SK-N-SH (cell line): ENCODE measurements at regions not wholly inside any gene's neighbourhood (a gene's known extent, or its start where the extent isn't known, plus 50 kb on each side); places are given as distances from the start of the nearest gene placed in this dataset.
A peak's percentile ranks its signal among the peaks of the same experiment; 100 is the strongest.

Experiments
- CTCF ChIA-PET: fragments of 300-600, 350-600 bp; formaldehyde crosslinking; extraction: SDS; loops from one replicate; lab custom pipeline; 2021; lab: Yijun Ruan, JAX
- POLR2A ChIA-PET: fragments of 350-600 bp; sonication (Branson Sonifier 250); formaldehyde crosslinking; extraction: SDS; loops from one replicate; lab custom pipeline; 2020; ENCODE audit warnings: antibody characterized with exemption, inconsistent platforms; lab: Yijun Ruan, JAX
- DNase-seq: peaks from one replicate; pipeline ENCODE4 v3.0.0; 2012
- H2AFZ ChIP-seq: fragments of 200-600 bp; sonication (generic); 2 replicates; pipeline ENCODE4 v1.8.1; 2016; ENCODE audit warnings: antibody characterized with exemption, mild to moderate bottlenecking, low read depth
- H3F3A ChIP-seq: fragments of 200-600 bp; sonication (generic); replicated peaks from 2 replicates; pipeline ENCODE3; 2016; ENCODE audit warnings: antibody characterized with exemption, mild to moderate bottlenecking; ENCODE audit not compliant: insufficient read depth
- H3K27ac ChIP-seq, 2 experiments: fragments of 200-500 bp in 1 of 2; fragments of 200-600 bp in 1 of 2; sonication (Bioruptor generic) in 1 of 2; sonication (generic), shearing (Covaris generic) in 1 of 2; 2 replicates each; pipeline versions ENCODE4 v1.5.1 to v1.6.1; 2014 to 2016; ENCODE audit warnings: low read depth in 2 of 2, inconsistent platforms in 1 of 2, low read length in 1 of 2, mild to moderate bottlenecking in 1 of 2, mixed read lengths in 1 of 2
- H3K27me3 ChIP-seq: fragments of 200-600 bp; sonication (generic), shearing (Covaris generic); 2 replicates; pipeline ENCODE4 v1.6.1; 2016; ENCODE audit warnings: mixed run types; ENCODE audit not compliant: insufficient read depth
- H3K36me3 ChIP-seq, 2 experiments: fragments of 200-500 bp in 1 of 2; fragments of 200-600 bp in 1 of 2; sonication (Bioruptor generic) in 1 of 2; sonication (generic) in 1 of 2; replicated peaks in 1 of 2; 2 replicates each; pipeline versions ENCODE3 to v1.5.1; 2014 to 2016; ENCODE audit warnings: low read length in 1 of 2, mild to moderate bottlenecking in 1 of 2; ENCODE audit not compliant: insufficient read depth in 2 of 2, control insufficient read depth in 1 of 2
- H3K4me1 ChIP-seq, 2 experiments: fragments of 200-500 bp in 1 of 2; fragments of 200-600 bp in 1 of 2; sonication (Bioruptor generic) in 1 of 2; sonication (generic), shearing (Covaris generic) in 1 of 2; 2 replicates each; pipeline versions ENCODE4 v1.5.1 to v1.6.1; 2014 to 2016; ENCODE audit warnings: low read depth in 1 of 2, low read length in 1 of 2, mixed run types in 1 of 2; ENCODE audit not compliant: insufficient read depth in 2 of 2, control insufficient read depth in 1 of 2
- H3K4me2 ChIP-seq: fragments of 200-600 bp; sonication (generic), shearing (Covaris generic); 2 replicates; pipeline ENCODE4 v1.6.1; 2017; ENCODE audit warnings: mixed run types
- H3K4me3 ChIP-seq, 2 experiments: fragments of 200-500 bp in 1 of 2; fragments of 200-600 bp in 1 of 2; sonication (Bioruptor generic) in 1 of 2; sonication (generic), shearing (Covaris generic) in 1 of 2; 2 replicates each; pipeline versions ENCODE4 v1.5.1 to v1.8.1; 2014 to 2016; ENCODE audit warnings: low read depth in 2 of 2, inconsistent platforms in 1 of 2, low read length in 1 of 2, mild to moderate bottlenecking in 1 of 2, mixed read lengths in 1 of 2, moderate library complexity in 1 of 2
- H3K79me2 ChIP-seq: fragments of 200-600 bp; sonication (generic); 2 replicates; pipeline ENCODE4 v1.8.1; 2017; ENCODE audit warnings: mild to moderate bottlenecking; ENCODE audit not compliant: insufficient read depth
- H3K9ac ChIP-seq: fragments of 200-600 bp; sonication (generic); 2 replicates; pipeline ENCODE4 v1.6.1; 2017; ENCODE audit warnings: mixed run types
- H3K9me2 ChIP-seq: fragments of 200-600 bp; sonication (generic); 2 replicates; pipeline ENCODE4 v1.6.1; 2017; ENCODE audit warnings: mixed run types
- H3K9me3 ChIP-seq: fragments of 200-600 bp; sonication (generic); 2 replicates; pipeline ENCODE4 v1.6.1; 2017; ENCODE audit warnings: mixed run types, mild to moderate bottlenecking, moderate library complexity
- H4K20me1 ChIP-seq: fragments of 200-600 bp; sonication (generic); 2 replicates; pipeline ENCODE4 v1.6.1; 2017; ENCODE audit warnings: mild to moderate bottlenecking, mixed run types; ENCODE audit not compliant: insufficient read depth
- ELF1 ChIP-seq: IDR thresholded peaks from 2 replicates; pipeline ENCODE4 v1.4.0; 2012
- EP300 ChIP-seq, 2 experiments: IDR thresholded peaks; 2 replicates each; pipeline versions ENCODE4 v1.4.0 to v1.6.1; 2012; ENCODE audit warnings: borderline replicate concordance in 1 of 2, low read depth in 1 of 2, low read length in 1 of 2
- FOXJ3 ChIP-seq: sonication (generic); formaldehyde crosslinking; IDR thresholded peaks from 2 replicates; pipeline ENCODE4 v1.5.1; 2020; ENCODE audit warnings: mild to moderate bottlenecking, missing genetic modification reagents
- JUND ChIP-seq: IDR thresholded peaks from 2 replicates; pipeline ENCODE4 v1.4.0; 2012
- MXI1 ChIP-seq: IDR thresholded peaks from 2 replicates; pipeline ENCODE4 v1.6.1; 2012; ENCODE audit warnings: mild to moderate bottlenecking, low read depth, low read length, improper control_type of control experiment
- POLR2AphosphoS5 ChIP-seq: IDR thresholded peaks from 2 replicates; pipeline ENCODE4 v1.6.1; 2012; ENCODE audit warnings: low read depth, low read length
- RAD21 ChIP-seq: IDR thresholded peaks from 2 replicates; pipeline ENCODE4 v1.6.1; 2012; ENCODE audit warnings: mild to moderate bottlenecking, low read length
- RFX5 ChIP-seq: IDR thresholded peaks from 2 replicates; pipeline ENCODE4 v1.6.1; 2012; ENCODE audit warnings: mild to moderate bottlenecking, improper control_type of control experiment, low read length
- SIN3A ChIP-seq: IDR thresholded peaks from 2 replicates; pipeline ENCODE4 v1.6.1; 2012; ENCODE audit warnings: low read depth, mild to moderate bottlenecking, low read length, moderate library complexity, borderline replicate concordance
- SMC3 ChIP-seq: IDR thresholded peaks from 2 replicates; pipeline ENCODE4 v1.6.1; 2012; ENCODE audit warnings: low read depth, low read length, improper control_type of control experiment
- TEAD4 ChIP-seq: IDR thresholded peaks from 2 replicates; pipeline ENCODE4 v1.4.0; 2012; ENCODE audit warnings: mild to moderate bottlenecking, borderline replicate concordance; ENCODE audit not compliant: insufficient read depth
- WGBS: methylation state at CpG from one replicate; pipeline ENCODE4 v1.1.6; 2017; ENCODE audit warnings: low lambda C conversion rate; 5-methylcytosine and 5-hydroxymethylcytosine counted together
- TF ChIP-seq, protein P1 (sequence below): fragments of 200-600 bp; sonication (generic); IDR thresholded peaks from 2 replicates; pipeline ENCODE4 v1.6.1; 2017; ENCODE audit warnings: antibody characterized with exemption, mild to moderate bottlenecking, moderate library complexity
- TF ChIP-seq, protein P2 (sequence below): fragments of 150-350 bp; IDR thresholded peaks from 2 replicates; pipeline ENCODE4 v1.6.1; 2016; ENCODE audit warnings: mild to moderate bottlenecking, low read depth, low read length
- TF ChIP-seq, protein P3 (sequence below): IDR thresholded peaks from 2 replicates; pipeline ENCODE4 v1.6.1; 2012; ENCODE audit warnings: mild to moderate bottlenecking, low read depth, low read length, moderate library complexity

DNA sequence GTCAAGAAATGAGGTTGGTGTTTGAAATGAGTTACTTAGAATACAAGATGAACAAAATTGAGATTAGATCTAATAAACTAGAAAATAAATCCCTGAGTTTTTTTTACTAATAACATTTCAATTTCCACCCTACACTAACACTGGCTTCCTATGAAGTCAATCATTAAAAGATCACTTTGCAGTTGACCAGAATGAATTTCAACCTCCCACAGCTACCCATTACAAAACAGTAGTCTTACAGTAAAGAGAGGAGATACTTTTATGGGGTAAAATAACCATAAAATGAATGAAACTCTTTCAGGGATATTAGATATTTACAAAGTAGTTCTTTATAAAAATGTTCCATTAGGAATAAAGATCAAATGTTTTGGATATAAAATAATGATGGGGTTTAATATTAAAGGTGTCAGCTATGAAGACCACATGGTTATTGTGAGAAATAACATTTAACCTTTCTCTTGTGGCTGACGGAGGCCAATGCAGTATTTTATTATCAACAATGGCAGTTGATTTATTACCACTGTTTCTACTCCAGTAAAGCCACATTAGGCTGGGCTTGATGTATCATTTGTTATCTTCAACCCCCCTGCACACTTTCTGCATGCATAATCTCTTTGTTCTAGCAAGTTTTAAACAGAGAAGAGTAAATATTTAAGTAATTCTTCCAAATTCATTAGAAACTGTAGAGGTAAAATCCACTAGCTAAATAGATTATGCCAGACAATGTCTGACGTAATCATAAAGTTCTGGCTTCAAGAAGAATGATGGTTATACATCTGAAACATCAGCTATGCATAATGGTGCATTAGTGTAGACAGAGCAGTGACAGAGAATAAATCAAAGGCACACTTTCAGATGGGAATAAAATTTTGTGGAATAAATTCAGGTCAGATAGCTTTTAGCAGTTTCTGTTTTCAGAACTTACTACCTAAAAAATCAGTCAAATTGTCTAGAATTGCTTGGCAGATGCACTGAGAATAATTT is 516.6 kb downstream of the PCDH18 start:
- DNase-seq: no peak
- CTCF ChIA-PET: no interaction called here

DNA sequence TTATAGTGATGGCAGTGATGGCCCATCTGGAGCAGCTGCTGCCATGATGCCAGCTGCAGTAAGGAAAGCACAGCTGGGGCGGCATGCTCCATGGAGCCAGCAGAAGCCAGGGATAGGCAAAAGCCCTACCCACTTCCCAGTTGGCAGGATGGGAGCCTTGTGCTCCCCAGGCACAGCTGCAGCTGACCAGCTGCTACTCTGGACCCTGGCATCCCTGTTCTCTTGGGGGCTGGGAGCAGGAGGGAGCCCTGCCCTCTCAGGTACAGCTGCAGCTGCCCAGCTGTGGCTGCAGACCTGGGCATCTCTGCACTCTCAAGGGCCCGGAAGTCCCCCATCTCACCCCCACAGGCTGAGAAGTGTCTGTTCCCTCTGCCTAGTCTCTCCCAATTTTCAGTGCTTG is 531.9 kb downstream of the PCDH18 start:
- Histone ChIP-seq H3K79me2 (no peaks in the 10 kb centered on the region), H3K9ac (no peak overlapping the region), H3K9me3 (no peaks in the 10 kb centered on the region), H3K36me3 (no peaks in the 10 kb centered on the region), H3K27me3 (no peaks in the 10 kb centered on the region), H4K20me1 (no peaks in the 10 kb centered on the region), H3K4me2 (no peak overlapping the region), H3K9me2 (no peaks in the 10 kb centered on the region), H3K27ac (no peak overlapping the region), H2AFZ (no peak overlapping the region), H3K4me1 (no peaks in the 10 kb centered on the region), H3K4me3 (no peak overlapping the region), H3F3A (no peaks in the 10 kb centered on the region)
- ChIA-PET CTCF (no interaction called here), POLR2A (no interaction called here)
- DNase-seq: no peak
- TF ChIP-seq TEAD4 (no peak), FOXJ3 (CRISPR knock-in tag) (no peak), JUND (no peak), RFX5 (no peak)
- TF ChIP-seq, protein P1, sequence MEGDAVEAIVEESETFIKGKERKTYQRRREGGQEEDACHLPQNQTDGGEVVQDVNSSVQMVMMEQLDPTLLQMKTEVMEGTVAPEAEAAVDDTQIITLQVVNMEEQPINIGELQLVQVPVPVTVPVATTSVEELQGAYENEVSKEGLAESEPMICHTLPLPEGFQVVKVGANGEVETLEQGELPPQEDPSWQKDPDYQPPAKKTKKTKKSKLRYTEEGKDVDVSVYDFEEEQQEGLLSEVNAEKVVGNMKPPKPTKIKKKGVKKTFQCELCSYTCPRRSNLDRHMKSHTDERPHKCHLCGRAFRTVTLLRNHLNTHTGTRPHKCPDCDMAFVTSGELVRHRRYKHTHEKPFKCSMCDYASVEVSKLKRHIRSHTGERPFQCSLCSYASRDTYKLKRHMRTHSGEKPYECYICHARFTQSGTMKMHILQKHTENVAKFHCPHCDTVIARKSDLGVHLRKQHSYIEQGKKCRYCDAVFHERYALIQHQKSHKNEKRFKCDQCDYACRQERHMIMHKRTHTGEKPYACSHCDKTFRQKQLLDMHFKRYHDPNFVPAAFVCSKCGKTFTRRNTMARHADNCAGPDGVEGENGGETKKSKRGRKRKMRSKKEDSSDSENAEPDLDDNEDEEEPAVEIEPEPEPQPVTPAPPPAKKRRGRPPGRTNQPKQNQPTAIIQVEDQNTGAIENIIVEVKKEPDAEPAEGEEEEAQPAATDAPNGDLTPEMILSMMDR: no peak
- TF ChIP-seq, protein P2, sequence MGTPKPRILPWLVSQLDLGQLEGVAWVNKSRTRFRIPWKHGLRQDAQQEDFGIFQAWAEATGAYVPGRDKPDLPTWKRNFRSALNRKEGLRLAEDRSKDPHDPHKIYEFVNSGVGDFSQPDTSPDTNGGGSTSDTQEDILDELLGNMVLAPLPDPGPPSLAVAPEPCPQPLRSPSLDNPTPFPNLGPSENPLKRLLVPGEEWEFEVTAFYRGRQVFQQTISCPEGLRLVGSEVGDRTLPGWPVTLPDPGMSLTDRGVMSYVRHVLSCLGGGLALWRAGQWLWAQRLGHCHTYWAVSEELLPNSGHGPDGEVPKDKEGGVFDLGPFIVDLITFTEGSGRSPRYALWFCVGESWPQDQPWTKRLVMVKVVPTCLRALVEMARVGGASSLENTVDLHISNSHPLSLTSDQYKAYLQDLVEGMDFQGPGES: no peak
- TF ChIP-seq, protein P3, sequence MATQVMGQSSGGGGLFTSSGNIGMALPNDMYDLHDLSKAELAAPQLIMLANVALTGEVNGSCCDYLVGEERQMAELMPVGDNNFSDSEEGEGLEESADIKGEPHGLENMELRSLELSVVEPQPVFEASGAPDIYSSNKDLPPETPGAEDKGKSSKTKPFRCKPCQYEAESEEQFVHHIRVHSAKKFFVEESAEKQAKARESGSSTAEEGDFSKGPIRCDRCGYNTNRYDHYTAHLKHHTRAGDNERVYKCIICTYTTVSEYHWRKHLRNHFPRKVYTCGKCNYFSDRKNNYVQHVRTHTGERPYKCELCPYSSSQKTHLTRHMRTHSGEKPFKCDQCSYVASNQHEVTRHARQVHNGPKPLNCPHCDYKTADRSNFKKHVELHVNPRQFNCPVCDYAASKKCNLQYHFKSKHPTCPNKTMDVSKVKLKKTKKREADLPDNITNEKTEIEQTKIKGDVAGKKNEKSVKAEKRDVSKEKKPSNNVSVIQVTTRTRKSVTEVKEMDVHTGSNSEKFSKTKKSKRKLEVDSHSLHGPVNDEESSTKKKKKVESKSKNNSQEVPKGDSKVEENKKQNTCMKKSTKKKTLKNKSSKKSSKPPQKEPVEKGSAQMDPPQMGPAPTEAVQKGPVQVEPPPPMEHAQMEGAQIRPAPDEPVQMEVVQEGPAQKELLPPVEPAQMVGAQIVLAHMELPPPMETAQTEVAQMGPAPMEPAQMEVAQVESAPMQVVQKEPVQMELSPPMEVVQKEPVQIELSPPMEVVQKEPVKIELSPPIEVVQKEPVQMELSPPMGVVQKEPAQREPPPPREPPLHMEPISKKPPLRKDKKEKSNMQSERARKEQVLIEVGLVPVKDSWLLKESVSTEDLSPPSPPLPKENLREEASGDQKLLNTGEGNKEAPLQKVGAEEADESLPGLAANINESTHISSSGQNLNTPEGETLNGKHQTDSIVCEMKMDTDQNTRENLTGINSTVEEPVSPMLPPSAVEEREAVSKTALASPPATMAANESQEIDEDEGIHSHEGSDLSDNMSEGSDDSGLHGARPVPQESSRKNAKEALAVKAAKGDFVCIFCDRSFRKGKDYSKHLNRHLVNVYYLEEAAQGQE: no peak
- 14% methylated on average over 1 of the region's 2 CpGs for WGBS

More for the DNA sequence above, 516.6 kb downstream of the PCDH18 start:
- TF ChIP-seq ELF1 (no peak), EP300 (IDR thresholded peaks at IDR 0.05; ENCODE audit: borderline replicate concordance in 1 of 2, low read depth in 1 of 2, low read length in 1 of 2) (0 out of 4 replicates have a peak, but pooled peaks of 1 of the 2 experiments have one; percentile 11), POLR2AphosphoS5 (no peak), MXI1 (no peak), FOXJ3 (CRISPR knock-in tag) (no peak), SIN3A (no peak), RAD21 (no peak), SMC3 (no peak)
- no peaks in the 10 kb centered on the region for H3K27me3 ChIP-seq
- POLR2A ChIA-PET: no interaction called here
- H3K27ac ChIP-seq: peak overlapping the region in 1 of 2 experiments; percentile 60; a peak in 2 of 4 replicates
- H3K4me3 ChIP-seq: no peak overlapping the region
- no peaks in the 10 kb centered on the region for H3K9me2 ChIP-seq
- H3K9ac ChIP-seq: no peak overlapping the region
- 0 out of 2 replicates have a peak, but pooled peaks cover 2% of the 10 kb centered on the region for H4K20me1 ChIP-seq
- no peak overlapping the region for H3K4me2 ChIP-seq
- no peaks in the 10 kb centered on the region; a peak in 1 of 4 replicates for H3K4me1 ChIP-seq
- no peaks in the 10 kb centered on the region for H3K9me3 ChIP-seq
- H3K36me3 ChIP-seq: no peaks in the 10 kb centered on the region
- H3F3A ChIP-seq: no peaks in the 10 kb centered on the region
- H3K79me2 ChIP-seq: no peaks in the 10 kb centered on the region
- WGBS: 13% methylated on average over 2 of the region's 2 CpGs
- H2AFZ ChIP-seq: no peak overlapping the region
